ENCODE measurements at regions not wholly inside any gene's neighbourhood (a gene's known extent, or its start where the extent isn't known, plus 50 kb on each side); places are given as distances from the start of the nearest gene placed in this dataset.
"Not testable (repeated sequence)": the region's sequence is repeated elsewhere in the genome, so short reads cannot be mapped to it uniquely, and the experiment has no call there.

DNA sequence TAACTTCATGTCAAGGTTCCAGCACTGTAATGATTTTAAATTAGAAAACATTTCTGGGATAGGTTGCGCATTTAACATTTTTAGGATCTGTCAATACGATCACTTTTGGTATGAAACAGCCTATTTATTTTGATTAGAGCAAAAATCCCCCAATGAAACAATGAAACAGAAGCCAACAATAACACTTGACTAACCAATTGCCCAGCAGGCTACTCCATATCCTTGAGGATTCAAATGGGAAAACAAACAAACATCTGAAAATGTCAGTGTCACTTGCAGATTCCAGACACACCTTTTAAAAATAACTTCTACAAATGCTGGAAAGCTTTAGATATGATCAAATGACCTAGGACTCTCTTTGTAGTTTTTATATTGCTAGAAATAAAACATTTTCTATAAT is 1412.5 kb upstream of the PRR20A start:
- FAIRE-seq (no peak), DNase-seq (ENCODE audit: insufficient read length, low spot score) (no peak)

DNA sequence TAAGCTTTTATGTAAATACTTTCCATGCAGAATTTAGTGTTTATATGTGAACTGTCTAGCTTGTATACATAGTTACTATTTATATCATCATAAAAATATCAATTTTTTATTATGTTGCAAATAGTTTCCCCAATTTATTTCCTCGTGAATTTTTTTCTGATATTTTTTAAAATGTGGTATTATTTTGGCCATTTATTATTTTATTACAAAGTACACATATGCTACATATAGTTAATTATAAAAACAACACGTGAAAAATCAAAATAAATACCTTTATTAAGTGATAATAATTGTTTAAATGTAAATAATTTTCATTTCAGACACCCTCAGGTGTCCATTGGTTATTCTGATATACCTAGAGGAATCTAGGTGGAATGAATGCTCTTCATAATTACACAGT is 1394.9 kb upstream of the PRR20A start:
- DNase-seq (ENCODE audit: insufficient read length, low spot score), result no peak
- FAIRE-seq, result no peak

DNA sequence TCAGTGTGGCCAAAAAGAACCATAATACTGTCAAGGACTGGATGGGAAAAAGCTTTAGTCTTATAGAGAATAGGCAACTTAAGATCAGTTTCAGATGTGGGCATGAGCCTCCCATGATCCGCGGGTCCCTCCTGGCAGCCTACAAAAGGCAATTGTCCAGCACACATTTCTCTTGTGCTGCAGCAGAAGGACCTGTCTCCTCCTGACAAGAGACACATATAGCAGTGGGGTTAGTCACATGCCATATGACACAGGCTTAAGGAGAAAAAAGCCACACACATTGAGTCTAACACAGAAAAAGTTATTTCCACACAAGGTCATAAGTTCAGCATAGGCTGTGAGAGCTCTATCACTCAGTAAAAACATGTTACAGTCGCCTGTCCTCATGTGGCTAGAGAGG is 1378.7 kb upstream of the PRR20A start:
- no peak for FAIRE-seq
- DNase-seq (ENCODE audit: insufficient read length, low spot score), result no peak

- no peak for DNase-seq (ENCODE audit: insufficient read length, low spot score)
- no peak for FAIRE-seq
These were observed 1363.1 kb upstream of the PRR20A start for GRCh38 chr13:55777612-55778011.

GRCh38 chr13:55783841-55784240 is 1356.9 kb upstream of the PRR20A start:
- DNase-seq (ENCODE audit: insufficient read length, low spot score) (no peak), FAIRE-seq (no peak)

DNA sequence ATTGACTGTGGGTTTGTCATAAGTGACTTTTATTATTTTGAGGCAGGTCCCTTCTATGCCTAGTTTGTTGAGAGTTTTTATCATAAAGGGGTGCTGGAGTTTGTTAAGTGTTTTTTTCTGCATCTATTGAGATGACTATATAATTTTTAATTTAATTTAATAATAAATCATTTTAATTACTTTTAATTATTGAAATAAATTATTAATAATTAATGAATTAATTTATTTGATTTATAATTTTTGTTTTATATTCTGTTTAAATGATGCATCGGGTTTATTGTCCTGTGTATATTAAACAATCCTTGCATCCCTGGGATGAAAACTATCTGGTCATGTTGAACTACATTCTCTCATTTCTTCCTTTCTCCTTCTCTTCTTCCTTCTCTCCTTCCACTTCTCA is 1352.2 kb upstream of the PRR20A start:
- FAIRE-seq (no peak), DNase-seq (ENCODE audit: insufficient read length, low spot score) (no peak)

GRCh38 chr13:55792544-55793193 is 1348.0 kb upstream of the PRR20A start:
- FAIRE-seq (no peak), DNase-seq (ENCODE audit: insufficient read length, low spot score) (no peak)

GRCh38 chr13:55815458-55816033 is 1325.2 kb upstream of the PRR20A start:
- DNase-seq (ENCODE audit: insufficient read length, low spot score) (no peak), FAIRE-seq (no peak)

DNA sequence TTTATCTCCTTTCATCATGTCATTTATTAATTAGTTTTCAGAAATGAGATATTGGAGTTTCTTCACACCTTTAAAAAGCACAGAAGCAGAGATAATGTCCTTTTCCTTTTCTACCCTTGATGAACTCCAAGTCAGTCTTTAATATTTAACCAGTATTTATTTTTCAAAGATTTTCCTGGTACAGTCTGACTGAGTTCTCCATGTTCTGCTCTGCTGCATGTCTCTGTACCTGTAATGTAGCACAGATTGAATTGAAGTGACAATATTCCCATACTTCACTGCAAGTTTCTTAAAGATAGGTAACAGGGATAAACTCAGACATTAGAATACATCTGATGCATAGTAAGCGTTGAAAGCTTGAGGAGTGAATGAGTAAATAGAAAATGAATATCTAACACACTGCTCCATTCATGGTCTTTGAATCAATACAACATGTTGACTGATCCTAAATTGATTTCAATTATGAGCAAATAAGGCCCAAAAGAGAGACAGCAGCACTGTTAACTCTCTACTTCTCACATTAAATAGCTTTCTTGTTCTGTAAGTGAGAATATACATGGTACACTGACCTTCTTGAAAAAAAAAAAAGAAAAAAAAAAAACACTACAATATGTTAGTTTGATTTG is 1323.6 kb upstream of the PRR20A start:
- FAIRE-seq (no peak), DNase-seq (ENCODE audit: insufficient read length, low spot score) (no peak)

DNA sequence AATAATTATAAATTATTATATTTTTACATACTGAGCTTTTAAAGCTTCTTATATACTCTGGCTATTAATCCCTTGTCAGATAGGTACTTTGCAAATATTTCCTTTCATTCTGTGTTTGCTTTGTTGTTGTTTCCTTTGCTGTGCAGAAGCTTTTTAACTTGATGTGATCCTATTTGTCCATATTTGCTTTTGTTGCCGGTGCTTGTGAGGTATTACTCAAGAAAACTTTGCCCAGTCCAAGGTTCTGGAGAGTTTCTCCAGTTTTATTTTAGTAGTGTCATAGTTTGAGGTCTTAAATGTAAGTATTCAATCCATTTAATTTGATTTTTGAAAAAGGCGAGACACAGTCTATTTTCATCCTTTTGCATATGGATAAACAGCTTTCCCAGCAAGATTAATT is 1319.9 kb upstream of the PRR20A start:
- DNase-seq (ENCODE audit: insufficient read length, low spot score), result no peak
- no peak for FAIRE-seq

DNA sequence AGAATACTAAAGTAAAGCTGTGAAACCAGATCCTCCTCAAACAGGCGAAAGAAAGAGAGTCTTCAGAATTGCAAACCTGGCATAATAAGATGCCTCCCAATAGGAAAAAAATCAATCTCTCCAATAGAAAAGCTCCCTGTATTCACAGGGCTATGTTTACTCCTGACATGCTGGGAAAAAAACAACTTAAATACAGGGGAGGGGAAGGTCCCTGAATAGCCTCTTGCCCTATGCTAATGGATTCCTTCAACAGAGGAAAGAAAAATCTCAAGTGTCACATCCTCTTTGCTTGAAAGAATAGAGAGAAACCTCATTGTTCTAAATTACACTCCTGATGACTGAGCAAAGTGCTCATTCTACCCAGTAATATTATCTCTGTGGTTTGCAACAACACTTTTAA is 1271.1 kb upstream of the PRR20A start:
- no peak for FAIRE-seq
- no peak for DNase-seq (ENCODE audit: insufficient read length, low spot score)

- no peak for DNase-seq (ENCODE audit: insufficient read length, low spot score)
- no peak for FAIRE-seq
These were observed 1253.2 kb upstream of the PRR20A start for GRCh38 chr13:55887561-55887960.

- FAIRE-seq, result no peak
- DNase-seq (ENCODE audit: insufficient read length, low spot score), result no peak
These were observed 1247.2 kb upstream of the PRR20A start for GRCh38 chr13:55893540-55893939.

DNA sequence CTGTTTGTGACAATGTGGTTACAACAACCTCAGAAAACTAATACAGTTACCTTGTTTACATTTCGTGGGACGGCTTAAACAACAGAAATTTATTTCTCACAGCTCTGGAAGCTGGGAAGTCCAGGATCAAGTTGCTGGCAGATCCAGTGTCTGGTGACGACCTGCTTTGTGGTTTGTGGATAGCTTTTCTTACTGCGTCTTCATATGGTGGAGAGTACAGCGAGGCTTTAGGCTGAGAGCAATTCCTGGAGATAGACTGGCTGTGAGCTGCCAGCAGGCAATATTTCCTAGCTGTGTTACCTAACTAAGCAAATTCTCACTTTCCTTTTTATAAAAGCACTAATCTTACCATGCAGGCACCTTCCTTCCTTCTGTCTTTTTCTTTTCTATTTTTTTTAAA is 1203.5 kb upstream of the PRR20A start:
- DNase-seq (ENCODE audit: insufficient read length, low spot score) (no peak), FAIRE-seq (no peak)

- no peak for FAIRE-seq
- DNase-seq (ENCODE audit: insufficient read length, low spot score), result no peak
These were observed 1192.5 kb upstream of the PRR20A start for GRCh38 chr13:55948175-55948574.

GRCh38 chr13:55963934-55964333 is 1176.8 kb upstream of the PRR20A start:
- DNase-seq (ENCODE audit: insufficient read length, low spot score) (no peak), FAIRE-seq (no peak)

GRCh38 chr13:55967055-55967454 is 1173.7 kb upstream of the PRR20A start:
- no peak for FAIRE-seq

DNA sequence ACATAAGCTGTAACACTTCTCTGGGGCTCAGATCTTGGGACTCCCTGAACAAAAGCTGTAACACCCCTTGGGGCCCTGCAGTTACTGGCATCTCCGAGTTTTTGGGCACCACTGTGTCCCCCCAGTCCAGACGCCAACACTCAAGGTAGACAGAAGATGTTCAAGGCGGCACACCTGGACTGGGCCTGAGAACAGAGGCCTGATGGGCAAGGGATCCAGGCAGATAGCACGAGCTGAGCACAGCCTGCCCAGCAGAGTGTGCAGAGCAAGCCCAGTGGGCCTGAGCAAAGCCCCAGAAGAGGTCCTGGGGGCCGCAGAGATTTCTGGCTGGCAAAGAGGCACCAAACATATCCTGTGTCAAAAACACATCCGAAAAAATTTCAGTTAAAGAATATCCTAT is 1163.3 kb upstream of the PRR20A start:
- FAIRE-seq (no peak), DNase-seq (ENCODE audit: insufficient read length, low spot score) (no peak)

More at GRCh38 chr13:55967055-55967454, 1173.7 kb upstream of the PRR20A start:
- no peak for DNase-seq (ENCODE audit: insufficient read length, low spot score)

DNA sequence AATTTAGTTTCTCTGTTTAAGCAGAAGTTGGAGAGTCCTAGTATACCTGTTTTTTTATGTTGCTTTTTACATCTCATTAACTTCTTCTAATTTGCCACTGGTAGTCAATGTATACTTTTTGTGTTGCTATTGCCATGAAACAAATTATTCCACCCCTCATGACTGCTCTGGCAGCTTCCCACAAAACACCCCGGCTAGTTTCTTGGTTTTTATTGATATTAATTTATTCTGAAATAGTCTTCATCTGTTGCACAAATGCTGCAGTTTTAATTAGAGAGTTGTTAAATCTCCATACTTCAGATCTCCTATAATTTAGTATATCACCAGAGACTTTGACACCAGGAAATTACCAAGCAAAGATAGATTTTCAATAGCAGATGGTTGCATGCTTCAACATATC is 1159.3 kb upstream of the PRR20A start:
- DNase-seq (ENCODE audit: insufficient read length, low spot score) (no peak), FAIRE-seq (no peak)

DNA sequence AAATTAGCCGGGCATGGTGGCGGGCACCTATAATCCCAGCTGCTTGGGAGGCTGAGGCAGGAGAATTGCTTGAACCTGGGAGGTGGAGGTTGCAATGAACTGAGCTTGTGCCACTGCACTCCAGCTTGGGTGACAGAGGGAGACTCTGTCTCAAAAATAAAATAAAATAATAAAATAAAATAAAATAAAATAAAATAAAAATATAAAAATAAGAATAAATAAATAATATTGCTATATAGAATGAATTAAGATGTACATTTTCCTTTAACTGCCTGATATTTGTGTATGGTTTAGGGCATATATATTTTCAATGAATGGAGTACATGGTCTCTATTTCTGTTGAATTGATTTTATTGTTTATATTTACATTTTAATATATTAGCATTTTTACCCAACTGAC is 1156.7 kb upstream of the PRR20A start:
- not testable (repeated sequence) for FAIRE-seq; DNase-seq (ENCODE audit: insufficient read length, low spot score)

- FAIRE-seq, result no peak
These were observed 1150.1 kb upstream of the PRR20A start for GRCh38 chr13:55990631-55991030.

DNA sequence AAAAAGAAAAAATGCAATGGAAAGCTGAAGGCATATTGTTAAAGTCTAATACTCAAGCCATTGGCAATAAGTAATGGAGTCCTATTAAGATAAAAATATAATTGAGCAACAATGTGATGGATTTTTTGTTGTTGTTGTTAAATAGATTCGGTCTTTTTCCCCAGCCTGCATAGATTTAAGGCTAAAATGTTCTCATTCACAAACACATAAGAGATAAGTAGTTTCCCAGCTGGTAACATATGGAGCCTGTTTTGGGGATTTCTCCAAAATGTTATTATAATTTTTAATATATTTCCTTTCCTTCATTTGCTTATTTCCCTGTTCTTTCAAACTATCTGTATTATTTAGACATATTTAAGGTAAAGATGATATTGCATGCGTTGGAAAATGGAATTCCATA is 1149.1 kb upstream of the PRR20A start:
- DNase-seq (ENCODE audit: insufficient read length, low spot score), result no peak
- FAIRE-seq, result no peak

More at GRCh38 chr13:55990631-55991030, 1150.1 kb upstream of the PRR20A start:
- DNase-seq (ENCODE audit: insufficient read length, low spot score), result no peak

All from GM19239 (cell line).